ENCODE measurements at regions not wholly inside any gene's neighbourhood (a gene's known extent, or its start where the extent isn't known, plus 50 kb on each side); places are given as distances from the start of the nearest gene placed in this dataset.
A peak's percentile ranks its signal among the peaks of the same experiment; 100 is the strongest.

GRCh38 chr13:68214691-68215415 is 984.7 kb upstream of the PCDH9 start:
- DNase-seq (ENCODE audit: insufficient read length, low spot score): no peak
- TF ChIP-seq POLR2A (IDR thresholded peaks at IDR 0.05; ENCODE audit: low read depth, low read length): no peak
- no peak for TF ChIP-seq SPI1 (IDR thresholded peaks at IDR 0.05; ENCODE audit: low read depth, low read length)
- no peak for TF ChIP-seq POLR2AphosphoS5 (IDR thresholded peaks at IDR 0.05; ENCODE audit: low read depth, low read length)
- no peak for TF ChIP-seq TAF1 (IDR thresholded peaks at IDR 0.05; ENCODE audit: low read depth, low read length)
- TF ChIP-seq PAX5 (IDR thresholded peaks at IDR 0.05; ENCODE audit: insufficient read depth, low read length, severe bottlenecking): no peak
- no peak for TF ChIP-seq POU2F2 (IDR thresholded peaks at IDR 0.05; ENCODE audit: low read depth, low read length)
- no peak for FAIRE-seq

DNA sequence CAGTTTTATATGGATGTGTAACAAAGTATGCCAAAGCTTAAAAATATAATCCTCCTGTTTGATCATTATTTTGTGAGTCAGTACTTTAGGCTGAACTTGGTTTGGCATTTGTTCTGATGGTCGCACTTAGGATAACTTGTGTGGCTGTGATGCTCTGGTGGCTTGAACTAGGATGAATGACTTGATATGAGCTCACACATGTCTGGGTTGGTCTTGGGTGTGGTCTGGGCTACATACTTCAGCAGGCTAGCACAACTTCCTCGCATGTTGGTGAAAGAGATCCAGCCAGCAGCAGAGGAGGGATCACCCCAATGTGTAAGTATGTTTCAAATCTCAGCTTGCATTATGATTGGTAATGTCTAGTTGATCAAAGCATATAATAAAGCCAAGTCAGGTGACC is 969.1 kb upstream of the PCDH9 start:
- TF ChIP-seq POLR2AphosphoS5 (IDR thresholded peaks at IDR 0.05; ENCODE audit: low read depth, low read length) (no peak), TAF1 (IDR thresholded peaks at IDR 0.05; ENCODE audit: low read depth, low read length) (no peak)
- FAIRE-seq: no peak
- DNase-seq (ENCODE audit: insufficient read length, low spot score): no peak

DNA sequence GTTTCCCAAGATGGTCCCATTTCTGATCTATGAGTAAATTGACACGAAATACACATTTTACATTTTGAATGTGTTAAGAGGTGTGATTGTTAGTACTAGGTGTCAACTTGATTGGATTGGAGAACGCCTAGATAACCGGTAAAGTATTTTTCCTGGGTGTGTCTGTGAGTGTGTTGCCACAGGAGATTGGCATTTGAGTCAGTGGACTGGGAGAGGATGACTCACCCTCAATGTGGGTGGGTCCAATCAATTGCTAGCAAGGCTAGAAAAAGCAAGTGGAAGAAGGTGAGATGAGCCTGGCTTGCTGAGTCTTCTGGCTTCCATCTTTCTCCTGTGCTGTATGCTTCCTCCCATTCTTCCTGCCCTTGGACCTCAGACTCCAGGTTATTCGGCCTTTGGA is 960.7 kb upstream of the PCDH9 start:
- FAIRE-seq: no peak
- TF ChIP-seq TAF1 (IDR thresholded peaks at IDR 0.05; ENCODE audit: low read depth, low read length) (no peak), POLR2AphosphoS5 (IDR thresholded peaks at IDR 0.05; ENCODE audit: low read depth, low read length) (no peak), POLR2A (IDR thresholded peaks at IDR 0.05; ENCODE audit: low read depth, low read length) (no peak), SPI1 (IDR thresholded peaks at IDR 0.05; ENCODE audit: low read depth, low read length) (no peak), POU2F2 (IDR thresholded peaks at IDR 0.05; ENCODE audit: low read depth, low read length) (no peak), PAX5 (IDR thresholded peaks at IDR 0.05; ENCODE audit: insufficient read depth, low read length, severe bottlenecking) (no peak)
- DNase-seq (ENCODE audit: insufficient read length, low spot score): no peak

- TF ChIP-seq POU2F2 (IDR thresholded peaks at IDR 0.05; ENCODE audit: low read depth, low read length) (no peak), PAX5 (IDR thresholded peaks at IDR 0.05; ENCODE audit: insufficient read depth, low read length, severe bottlenecking) (no peak), SPI1 (IDR thresholded peaks at IDR 0.05; ENCODE audit: low read depth, low read length) (no peak), POLR2AphosphoS5 (IDR thresholded peaks at IDR 0.05; ENCODE audit: low read depth, low read length) (no peak), TAF1 (IDR thresholded peaks at IDR 0.05; ENCODE audit: low read depth, low read length) (no peak), POLR2A (IDR thresholded peaks at IDR 0.05; ENCODE audit: low read depth, low read length) (no peak)
- FAIRE-seq (no peak), DNase-seq (ENCODE audit: insufficient read length, low spot score) (no peak)
Observed at GRCh38 chr13:68185444-68186141, 955.5 kb upstream of the PCDH9 start.

DNA sequence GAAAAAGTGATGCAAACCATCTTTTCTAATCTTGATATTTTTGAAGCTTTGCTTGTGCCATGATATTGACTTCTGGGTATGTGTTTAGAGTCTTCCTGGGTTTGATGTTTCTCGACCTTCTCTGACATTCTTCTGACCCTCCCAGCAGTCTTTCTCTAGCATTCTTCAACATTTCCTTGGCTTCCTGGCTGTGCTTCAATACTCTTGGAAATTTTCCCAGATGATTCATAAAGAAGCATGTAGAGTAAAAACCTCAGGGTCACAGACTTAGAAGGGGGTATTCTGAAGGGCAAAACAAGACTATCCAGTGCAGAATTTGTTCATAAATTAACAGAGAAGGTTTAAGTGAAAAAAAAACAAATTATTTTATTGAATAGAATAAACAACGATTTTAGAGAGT is 946.3 kb upstream of the PCDH9 start:
- TF ChIP-seq TAF1 (IDR thresholded peaks at IDR 0.05; ENCODE audit: low read depth, low read length) (no peak), POLR2A (IDR thresholded peaks at IDR 0.05; ENCODE audit: low read depth, low read length) (no peak), POU2F2 (IDR thresholded peaks at IDR 0.05; ENCODE audit: low read depth, low read length) (no peak), SPI1 (IDR thresholded peaks at IDR 0.05; ENCODE audit: low read depth, low read length) (no peak), PAX5 (IDR thresholded peaks at IDR 0.05; ENCODE audit: insufficient read depth, low read length, severe bottlenecking) (no peak), POLR2AphosphoS5 (IDR thresholded peaks at IDR 0.05; ENCODE audit: low read depth, low read length) (no peak)
- DNase-seq (ENCODE audit: insufficient read length, low spot score) (no peak), FAIRE-seq (no peak)

DNA sequence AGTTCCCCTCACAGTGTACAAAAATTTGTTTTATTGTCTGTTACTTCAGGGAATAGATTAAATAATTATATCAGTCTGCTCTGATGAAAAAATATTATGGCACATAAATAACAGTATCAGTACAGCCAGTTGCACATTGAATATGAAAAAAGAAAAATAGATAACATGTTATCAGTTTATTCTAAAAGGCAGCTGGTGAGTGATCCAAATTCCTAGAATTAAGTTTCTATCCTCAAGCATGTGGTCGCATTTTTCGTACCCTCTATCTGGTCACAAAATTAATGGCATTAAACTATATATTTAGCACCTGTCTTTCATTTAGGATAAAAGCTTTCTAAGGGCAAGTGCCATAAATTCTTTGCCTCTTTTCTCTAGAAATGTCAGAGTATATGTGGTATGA is 944.8 kb upstream of the PCDH9 start:
- TF ChIP-seq TAF1 (IDR thresholded peaks at IDR 0.05; ENCODE audit: low read depth, low read length): no peak
- TF ChIP-seq SPI1 (IDR thresholded peaks at IDR 0.05; ENCODE audit: low read depth, low read length): no peak
- TF ChIP-seq POLR2AphosphoS5 (IDR thresholded peaks at IDR 0.05; ENCODE audit: low read depth, low read length): no peak
- no peak for TF ChIP-seq POLR2A (IDR thresholded peaks at IDR 0.05; ENCODE audit: low read depth, low read length)
- no peak for TF ChIP-seq PAX5 (IDR thresholded peaks at IDR 0.05; ENCODE audit: insufficient read depth, low read length, severe bottlenecking)
- TF ChIP-seq POU2F2 (IDR thresholded peaks at IDR 0.05; ENCODE audit: low read depth, low read length): no peak
- DNase-seq (ENCODE audit: insufficient read length, low spot score): no peak

GRCh38 chr13:68173111-68173510 is 943.0 kb upstream of the PCDH9 start:
- TF ChIP-seq TAF1 (IDR thresholded peaks at IDR 0.05; ENCODE audit: low read depth, low read length): no peak
- no peak for TF ChIP-seq POLR2A (IDR thresholded peaks at IDR 0.05; ENCODE audit: low read depth, low read length)
- TF ChIP-seq POLR2AphosphoS5 (IDR thresholded peaks at IDR 0.05; ENCODE audit: low read depth, low read length): no peak
- peak; percentile 58 for TF ChIP-seq SPI1 (IDR thresholded peaks at IDR 0.05; ENCODE audit: low read depth, low read length)
- TF ChIP-seq POU2F2 (IDR thresholded peaks at IDR 0.05; ENCODE audit: low read depth, low read length): no peak
- FAIRE-seq: no peak
- DNase-seq (ENCODE audit: insufficient read length, low spot score): no peak

More for the DNA sequence above, 944.8 kb upstream of the PCDH9 start:
- FAIRE-seq: no peak

DNA sequence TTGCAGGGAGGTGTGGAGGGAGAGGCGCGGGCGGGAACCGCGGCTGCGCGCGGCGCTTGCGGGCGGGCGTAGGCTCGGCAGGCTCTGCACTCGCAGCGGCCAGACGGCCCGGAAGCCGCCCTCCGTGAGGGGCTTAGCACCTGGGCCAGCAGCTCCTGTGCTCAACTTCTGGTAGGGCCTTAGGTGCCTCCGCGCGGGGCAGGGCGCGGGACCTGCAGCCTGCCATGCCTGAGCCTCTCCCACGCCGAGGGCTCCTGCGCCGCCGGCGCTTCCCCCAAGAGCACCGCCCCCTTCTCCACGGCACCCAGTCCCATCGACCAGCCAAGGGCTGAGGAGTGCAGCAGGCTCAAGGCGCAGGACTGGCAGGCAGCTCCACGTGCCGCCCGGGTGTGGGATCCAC is 940.8 kb upstream of the PCDH9 start:
- TF ChIP-seq SPI1 (IDR thresholded peaks at IDR 0.05; ENCODE audit: low read depth, low read length) (no peak), TAF1 (IDR thresholded peaks at IDR 0.05; ENCODE audit: low read depth, low read length) (no peak), PAX5 (IDR thresholded peaks at IDR 0.05; ENCODE audit: insufficient read depth, low read length, severe bottlenecking) (no peak), POLR2AphosphoS5 (IDR thresholded peaks at IDR 0.05; ENCODE audit: low read depth, low read length) (no peak), POLR2A (IDR thresholded peaks at IDR 0.05; ENCODE audit: low read depth, low read length) (no peak), POU2F2 (IDR thresholded peaks at IDR 0.05; ENCODE audit: low read depth, low read length) (no peak)
- FAIRE-seq: no peak
- no peak for DNase-seq (ENCODE audit: insufficient read length, low spot score)

GRCh38 chr13:68168448-68168847 is 938.3 kb upstream of the PCDH9 start:
- FAIRE-seq: no peak
- no peak for TF ChIP-seq POLR2AphosphoS5 (IDR thresholded peaks at IDR 0.05; ENCODE audit: low read depth, low read length)
- no peak for TF ChIP-seq POU2F2 (IDR thresholded peaks at IDR 0.05; ENCODE audit: low read depth, low read length)
- TF ChIP-seq TAF1 (IDR thresholded peaks at IDR 0.05; ENCODE audit: low read depth, low read length): no peak
- no peak for TF ChIP-seq PAX5 (IDR thresholded peaks at IDR 0.05; ENCODE audit: insufficient read depth, low read length, severe bottlenecking)
- TF ChIP-seq POLR2A (IDR thresholded peaks at IDR 0.05; ENCODE audit: low read depth, low read length): no peak
- no peak for TF ChIP-seq SPI1 (IDR thresholded peaks at IDR 0.05; ENCODE audit: low read depth, low read length)
- no peak for DNase-seq (ENCODE audit: insufficient read length, low spot score)
